ENCODE measurements at regions not wholly inside any gene's neighbourhood (a gene's known extent, or its start where the extent isn't known, plus 50 kb on each side); places are given as distances from the start of the nearest gene placed in this dataset.

- TF ChIP-seq PCBP1 (IDR thresholded peaks at IDR 0.05; ENCODE audit: borderline replicate concordance, low read depth, low read length), result no peak
- TF ChIP-seq ZNF660 (CRISPR knock-in tag; IDR thresholded peaks at IDR 0.05; ENCODE audit: borderline replicate concordance, low read depth), result no peak
- TF ChIP-seq RNF2 (conservative IDR thresholded peaks at IDR 0.05; ENCODE audit: low read depth), result no peak
- no peak for TF ChIP-seq ZFP37 (CRISPR knock-in tag; IDR thresholded peaks at IDR 0.05; ENCODE audit: borderline replicate concordance)
- no peak for TF ChIP-seq DPF2 (CRISPR knock-in tag; IDR thresholded peaks at IDR 0.05; ENCODE audit: borderline replicate concordance, low read depth)
- TF ChIP-seq HNF4A (CRISPR knock-in tag; IDR thresholded peaks at IDR 0.05), result no peak
- no peak for TF ChIP-seq ZNF484 (CRISPR knock-in tag; IDR thresholded peaks at IDR 0.05; ENCODE audit: borderline replicate concordance, low read depth)
- no peak for TF ChIP-seq ZC3H13 (CRISPR knock-in tag; IDR thresholded peaks at IDR 0.05)
- TF ChIP-seq RBM39 (IDR thresholded peaks at IDR 0.05; ENCODE audit: low read depth, low read length, poor library complexity, severe bottlenecking), result no peak
- no peak for TF ChIP-seq E2F2 (CRISPR knock-in tag; IDR thresholded peaks at IDR 0.05; ENCODE audit: borderline replicate concordance)
Observed at GRCh38 chr11:123361110-123361509, 69.0 kb upstream of the GRAMD1B start (continued).

- BruUV-seq (replicated peaks), result no TSS peak
- Histone ChIP-seq H3K9ac (ENCODE audit: insufficient read depth, low read depth, low read length) (no peak overlapping the region), H3K36me3 (replicated peaks in 1 of 2; ENCODE audit: control insufficient read depth in 1 of 2, insufficient read depth in 2 of 2, low read length in 2 of 2) (no peaks in the 10 kb centered on the region), H3K4me2 (ENCODE audit: low read depth, low read length) (no peak overlapping the region), H3K4me1 (ENCODE audit: insufficient read depth, low read length) (no peaks in the 10 kb centered on the region), H3K27ac (ENCODE audit: extremely low read length, insufficient read depth, low read length) (no peak overlapping the region), H3K9me3 (ENCODE audit: low read length) (no peaks in the 10 kb centered on the region), H3K79me2 (ENCODE audit: insufficient read depth, low read length) (no peaks in the 10 kb centered on the region), H3K27me3 (ENCODE audit: control insufficient read depth in 1 of 2, insufficient read depth in 2 of 2, low read length in 2 of 2) (peaks cover 2 to 45% of the 10 kb centered on the region in 2 experiments; a peak in 4 of 5 replicates), H2AFZ (ENCODE audit: low read length) (no peak overlapping the region), H4K20me1 (ENCODE audit: insufficient read depth, low read length) (no peaks in the 10 kb centered on the region), H3K4me3 (replicated peaks in 1 of 3; ENCODE audit: insufficient read depth in 1 of 3, low read depth in 2 of 3, low read length in 3 of 3) (no peak overlapping the region)
- 29% methylated on average over 10 of the region's 10 CpGs for WGBS (ENCODE audit: low lambda C conversion rate)
- FAIRE-seq (no peak), ATAC-seq (no peak), DNase-seq (ENCODE audit: low spot score) (no peak)
- in situ Hi-C loops (cut with HindIII; ENCODE audit: extremely low pct_ligation_motif_present, low pct_unique_long_range_greater_than_20kb), result no loop called here
- intact Hi-C loops (cut with micrococcal nuclease; ENCODE audit: unreplicated experiment), result no loop called here
- ChIA-PET CTCF (ENCODE audit: low intra/inter-chr PET ratio, low total read pairs) (no interaction called here), POLR2A (no interaction called here)
- TF ChIP-seq ZC3H13 (CRISPR knock-in tag; IDR thresholded peaks at IDR 0.05) (no peak), ZNF331 (CRISPR knock-in tag; IDR thresholded peaks at IDR 0.05) (no peak)
Observed at GRCh38 chr11:123360267-123360936, 69.7 kb upstream of the GRAMD1B start.

Measured in HepG2 (cell line).